ENCODE measurements at regions not wholly inside any gene's neighbourhood (a gene's known extent, or its start where the extent isn't known, plus 50 kb on each side); places are given as distances from the start of the nearest gene placed in this dataset.

- Mint-ChIP-seq H3K27ac (no peak overlapping the region), H3K36me3 (ENCODE audit: low read depth) (no peaks in the 10 kb centered on the region), H3K27me3 (ENCODE audit: low read depth, poor library complexity) (peaks cover 4% of the 10 kb centered on the region), H3K4me1 (peaks cover 11% of the 10 kb centered on the region), H3K4me3 (no peak overlapping the region), H3K9me3 (no peaks in the 10 kb centered on the region)
- no peak for TF ChIP-seq CTCF (IDR thresholded peaks at IDR 0.05)
- DNase-seq = no peak
Observed at GRCh38 chr18:77478646-77479442, 229.2 kb downstream of the GALR1 start.

- no peak overlapping the region for H3K4me3 Mint-ChIP-seq
Observed at GRCh38 chr18:77481541-77481940, 231.9 kb downstream of the GALR1 start.

GRCh38 chr18:77482190-77483085 is 232.8 kb downstream of the GALR1 start:
- H3K27ac Mint-ChIP-seq = no peak overlapping the region
- TF ChIP-seq CTCF (IDR thresholded peaks at IDR 0.05) = no peak
- DNase-seq = no peak

More at GRCh38 chr18:77481541-77481940, 231.9 kb downstream of the GALR1 start:
- Mint-ChIP-seq H3K27me3 (ENCODE audit: low read depth, poor library complexity) (peaks cover 4% of the 10 kb centered on the region), H3K4me1 (no peaks in the 10 kb centered on the region), H3K9me3 (no peaks in the 10 kb centered on the region), H3K27ac (no peak overlapping the region), H3K36me3 (ENCODE audit: low read depth) (peaks cover 9% of the 10 kb centered on the region)
- TF ChIP-seq CTCF (IDR thresholded peaks at IDR 0.05) = no peak
- no peak for DNase-seq

GRCh38 chr18:77486985-77487384 is 237.3 kb downstream of the GALR1 start:
- Mint-ChIP-seq H3K4me1 (no peaks in the 10 kb centered on the region), H3K9me3 (no peaks in the 10 kb centered on the region), H3K36me3 (ENCODE audit: low read depth) (peaks cover 14% of the 10 kb centered on the region), H3K27ac (no peak overlapping the region), H3K4me3 (no peak overlapping the region), H3K27me3 (ENCODE audit: low read depth, poor library complexity) (peaks cover 10% of the 10 kb centered on the region)
- DNase-seq = no peak
- TF ChIP-seq CTCF (IDR thresholded peaks at IDR 0.05) = no peak

More at GRCh38 chr18:77482190-77483085, 232.8 kb downstream of the GALR1 start:
- Mint-ChIP-seq H3K4me3 (no peak overlapping the region), H3K4me1 (no peaks in the 10 kb centered on the region), H3K9me3 (no peaks in the 10 kb centered on the region), H3K27me3 (ENCODE audit: low read depth, poor library complexity) (peaks cover 4% of the 10 kb centered on the region), H3K36me3 (ENCODE audit: low read depth) (peaks cover 9% of the 10 kb centered on the region)

GRCh38 chr18:77487951-77488740 is 238.5 kb downstream of the GALR1 start:
- no peak overlapping the region for H3K27ac Mint-ChIP-seq
- no peak for DNase-seq
- TF ChIP-seq CTCF (IDR thresholded peaks at IDR 0.05) = no peak
- no peak overlapping the region for H3K4me3 Mint-ChIP-seq
- H3K9me3 Mint-ChIP-seq = no peaks in the 10 kb centered on the region
- peaks cover 9% of the 10 kb centered on the region for H3K27me3 Mint-ChIP-seq (ENCODE audit: low read depth, poor library complexity)
- peaks cover 14% of the 10 kb centered on the region for H3K36me3 Mint-ChIP-seq (ENCODE audit: low read depth)
- H3K4me1 Mint-ChIP-seq = no peaks in the 10 kb centered on the region
